COR-L47 (cell line): ENCODE measurements at regions not wholly inside any gene's neighbourhood (a gene's known extent, or its start where the extent isn't known, plus 50 kb on each side); places are given as distances from the start of the nearest gene placed in this dataset.

ENCODE experiments used
- DNase-seq: peaks from one replicate; lab custom pipeline; 2025; lab: John Stamatoyannopoulos, UW

DNA sequence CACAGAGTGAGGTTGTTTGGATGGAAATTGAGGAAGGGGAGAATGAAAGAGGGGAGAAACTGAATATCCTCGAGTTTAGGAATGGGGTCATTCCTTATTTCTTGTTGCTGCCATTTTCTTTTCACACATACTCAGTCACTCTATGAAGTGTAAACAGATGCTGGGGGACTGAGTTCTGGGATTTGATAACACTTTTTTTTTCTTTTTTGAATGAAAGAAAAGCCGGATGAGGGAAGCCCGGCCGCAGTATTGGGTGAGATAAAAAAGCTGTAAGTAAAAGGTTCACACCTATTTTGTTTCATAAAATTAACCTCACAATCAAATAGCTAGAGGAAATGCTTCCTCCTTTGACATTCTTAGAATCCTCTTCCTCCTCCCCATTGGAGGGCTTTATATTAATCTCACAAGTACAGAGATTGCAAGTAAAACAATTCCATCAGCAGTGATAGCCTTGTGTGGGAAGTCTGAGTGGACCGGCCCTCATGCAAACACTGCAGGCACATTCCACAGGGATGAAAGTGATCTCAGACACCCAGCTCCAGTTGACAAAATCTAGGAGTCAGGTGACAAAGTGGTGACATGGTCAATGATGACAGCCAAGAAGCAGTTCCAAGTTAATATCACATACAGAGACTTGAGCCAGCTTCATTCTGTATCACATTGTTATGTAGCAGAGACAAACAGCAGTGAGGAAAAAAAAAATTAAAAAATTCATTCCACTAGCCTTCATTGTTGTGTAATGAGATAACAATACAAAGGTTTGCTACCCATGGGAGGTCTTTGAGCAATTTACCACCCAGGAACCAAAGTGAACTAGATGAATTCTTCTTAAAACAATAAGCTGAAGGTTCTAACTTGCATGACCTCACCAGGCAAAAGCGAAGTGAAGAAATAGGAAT, 391.1 kb upstream of the HSF2 start:
- DNase-seq, result no peak

DNA sequence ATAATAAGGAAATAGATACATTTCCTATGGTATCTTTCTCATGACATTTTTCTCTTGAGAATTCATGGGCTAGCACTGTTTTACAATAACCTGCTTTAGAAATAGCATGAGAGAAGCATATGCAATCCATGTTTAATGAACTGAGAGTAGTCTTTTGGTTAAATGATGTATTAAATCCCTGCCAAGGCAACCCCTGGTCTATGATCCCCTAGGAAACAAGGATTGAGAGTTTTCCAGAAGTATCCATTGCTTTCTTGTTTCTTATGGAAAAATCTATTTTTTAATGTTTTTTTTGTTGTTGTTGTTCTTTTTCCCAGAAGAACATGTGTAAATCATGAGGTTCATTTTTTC, 390.5 kb upstream of the HSF2 start:
- no peak for DNase-seq

- DNase-seq, result no peak
Observed at GRCh38 chr6:122012578-122012977, 386.9 kb upstream of the HSF2 start.

DNA sequence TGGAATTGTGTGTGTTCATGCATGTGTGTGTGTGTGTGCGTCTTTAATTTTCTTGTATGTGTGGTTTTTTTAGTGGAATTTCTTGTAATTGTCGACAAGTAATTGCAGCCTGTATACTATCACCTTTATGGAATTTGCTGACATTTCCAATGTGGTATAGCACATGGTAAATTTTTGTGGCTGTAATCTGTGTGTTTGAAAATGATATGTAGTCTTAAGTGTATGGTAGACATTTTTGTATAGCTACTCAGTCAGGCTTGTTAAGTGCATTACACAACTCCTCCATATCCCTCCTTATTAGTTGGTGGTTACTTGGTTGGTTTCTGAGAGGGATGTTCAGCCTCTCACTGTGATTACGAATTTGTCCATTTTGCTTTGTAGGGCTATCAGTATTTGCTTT, 384.5 kb upstream of the HSF2 start:
- no peak for DNase-seq

DNA sequence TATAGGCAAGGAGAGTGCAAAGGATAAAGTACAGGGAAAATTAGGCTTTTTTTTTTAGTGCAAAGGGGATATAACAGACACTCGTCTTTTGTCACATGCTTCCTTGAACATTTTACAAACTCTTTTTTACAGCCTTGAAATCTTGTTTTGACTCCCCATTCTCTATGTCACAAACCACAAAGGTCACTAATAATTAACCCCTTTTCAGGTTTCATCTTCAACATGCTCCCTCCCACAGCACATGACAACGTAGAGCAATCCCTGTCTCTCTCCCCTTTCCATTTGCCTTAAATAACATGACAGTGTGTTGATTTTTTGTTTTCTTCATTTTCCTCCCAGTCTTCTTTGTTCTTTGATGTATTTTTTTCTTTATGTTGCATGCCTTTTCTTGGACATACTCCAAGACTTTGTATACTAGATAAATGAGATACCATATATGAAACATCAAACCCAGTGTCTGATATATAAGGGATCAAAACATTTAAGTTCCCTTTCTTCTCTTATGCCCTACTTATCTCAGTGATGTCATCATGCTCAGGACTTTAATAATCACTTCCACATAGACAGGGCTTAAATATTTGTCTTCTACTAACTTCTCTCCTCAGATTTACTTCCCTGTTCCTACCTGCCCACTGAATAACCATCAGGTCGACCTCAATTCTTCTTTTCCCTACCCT, 378.7 kb upstream of the HSF2 start:
- no peak for DNase-seq

DNA sequence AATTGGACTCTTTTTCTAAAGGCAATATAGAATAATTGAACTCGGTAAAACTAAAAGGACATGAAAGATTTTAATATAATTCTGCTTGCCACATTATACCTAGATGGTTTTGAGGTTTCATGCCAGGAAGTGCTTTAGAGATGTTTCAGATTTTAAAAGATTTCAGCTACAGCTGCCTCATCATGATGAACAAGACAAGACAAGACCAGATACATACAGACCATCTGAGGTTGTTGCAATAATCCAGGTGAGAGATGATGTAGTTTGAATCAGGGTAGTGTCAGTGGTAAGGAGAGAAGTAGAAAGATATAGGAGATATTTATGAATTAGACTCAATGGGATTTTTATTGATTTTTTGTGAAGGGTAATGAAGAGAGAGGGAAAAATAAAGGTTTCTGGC, 374.3 kb upstream of the HSF2 start:
- DNase-seq, result no peak

- no peak for DNase-seq
Observed at GRCh38 chr6:122026582-122027369, 372.7 kb upstream of the HSF2 start.

- no peak for DNase-seq
Observed at GRCh38 chr6:122028933-122029522, 370.4 kb upstream of the HSF2 start.

DNA sequence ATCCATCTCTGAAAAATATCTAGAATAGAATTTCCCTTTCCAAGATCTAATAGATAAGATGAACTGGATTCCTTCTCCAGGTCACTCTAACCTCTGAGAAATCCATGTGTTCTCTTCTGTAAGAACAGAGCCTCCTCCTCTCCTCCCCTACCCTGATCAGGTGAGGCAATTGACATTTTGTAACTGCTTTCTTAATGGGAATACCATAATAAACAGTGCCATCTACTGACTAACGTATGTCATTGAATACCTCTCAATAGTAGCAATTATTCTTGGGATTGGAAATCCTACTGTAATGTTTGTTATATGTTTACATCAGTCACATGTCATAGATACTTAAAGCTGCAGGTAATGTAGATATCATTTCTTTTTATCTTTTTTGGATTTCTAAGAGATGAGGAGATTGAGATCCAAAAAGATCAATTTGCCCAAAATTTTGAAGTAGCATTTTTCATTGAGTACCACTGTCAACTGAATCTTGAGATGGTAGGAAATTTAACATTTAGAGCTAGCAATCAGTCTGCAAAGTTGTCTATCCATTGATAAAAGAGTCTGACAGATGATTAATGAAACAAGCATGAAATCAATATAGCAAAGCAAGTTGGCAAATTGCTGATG, 365.8 kb upstream of the HSF2 start:
- peak; percentile 44 for DNase-seq

DNA sequence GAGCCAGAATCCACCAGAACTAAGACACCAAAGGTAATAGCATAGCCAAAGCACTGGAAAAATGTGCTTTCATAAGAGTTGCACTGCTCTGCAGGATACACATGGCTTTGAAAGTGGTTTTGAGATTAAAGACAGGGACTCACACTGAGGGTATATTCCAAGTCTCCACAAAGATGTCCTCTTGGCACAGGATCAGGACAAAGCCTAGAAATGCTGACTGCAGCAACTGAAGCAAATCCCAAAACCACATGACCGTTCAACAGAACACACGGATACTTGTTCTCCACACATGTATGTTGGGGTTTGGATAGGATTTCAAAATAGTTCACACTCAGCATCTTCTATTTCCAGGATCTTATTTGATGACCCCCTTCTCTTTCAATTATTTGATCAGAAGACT, 364.3 kb upstream of the HSF2 start:
- DNase-seq, result no peak

DNA sequence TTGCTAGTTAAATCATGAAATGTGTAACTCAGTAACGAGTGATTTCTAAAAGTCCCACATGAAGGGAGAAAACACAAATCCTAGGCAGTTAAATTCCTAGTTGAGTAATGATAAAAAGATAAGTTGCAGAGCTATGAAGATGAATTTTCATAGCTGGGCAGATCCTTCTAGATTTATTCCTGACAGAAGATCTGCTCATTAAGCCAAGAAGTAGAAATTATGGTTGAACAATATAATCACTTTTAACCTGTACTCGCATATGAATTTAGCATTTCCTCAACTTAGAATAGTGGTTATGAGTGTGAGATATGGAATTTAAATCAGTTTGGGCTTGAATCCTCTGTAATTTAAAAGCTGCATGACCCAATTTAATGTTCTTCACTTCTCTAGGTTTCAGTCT, 359.2 kb upstream of the HSF2 start:
- DNase-seq, result no peak

- no peak for DNase-seq
Observed at GRCh38 chr6:122042380-122042779, 357.1 kb upstream of the HSF2 start.

- DNase-seq, result no peak
Observed at GRCh38 chr6:122042960-122043735, 356.3 kb upstream of the HSF2 start.

- DNase-seq, result no peak
Observed at GRCh38 chr6:122048570-122048969, 350.9 kb upstream of the HSF2 start.

DNA sequence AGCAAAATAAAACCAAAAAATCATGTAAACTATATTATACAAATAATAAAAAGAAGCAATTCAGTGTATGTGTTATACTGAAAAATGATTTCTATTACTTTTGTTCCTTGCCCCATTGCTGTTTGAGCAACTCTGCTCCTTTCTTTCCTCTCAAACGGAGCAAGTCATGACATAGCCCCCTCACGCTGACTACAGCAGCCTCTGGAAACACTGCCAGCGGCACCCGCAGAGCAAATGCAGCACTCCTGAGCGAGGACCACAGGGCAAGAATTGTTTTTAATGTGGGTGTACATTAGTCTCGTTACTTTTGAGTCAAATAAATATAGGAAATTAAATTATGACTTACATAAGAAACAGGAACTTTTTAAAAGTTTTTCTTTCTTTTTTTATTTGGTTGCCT, 350.1 kb upstream of the HSF2 start:
- DNase-seq, result no peak

GRCh38 chr6:122050242-122050755, 349.2 kb upstream of the HSF2 start:
- DNase-seq, result no peak

GRCh38 chr6:122052346-122052900, 347.0 kb upstream of the HSF2 start:
- no peak for DNase-seq

GRCh38 chr6:122059918-122060317, 339.5 kb upstream of the HSF2 start:
- no peak for DNase-seq

- DNase-seq, result no peak
Observed at GRCh38 chr6:122061855-122062254, 337.6 kb upstream of the HSF2 start.

DNA sequence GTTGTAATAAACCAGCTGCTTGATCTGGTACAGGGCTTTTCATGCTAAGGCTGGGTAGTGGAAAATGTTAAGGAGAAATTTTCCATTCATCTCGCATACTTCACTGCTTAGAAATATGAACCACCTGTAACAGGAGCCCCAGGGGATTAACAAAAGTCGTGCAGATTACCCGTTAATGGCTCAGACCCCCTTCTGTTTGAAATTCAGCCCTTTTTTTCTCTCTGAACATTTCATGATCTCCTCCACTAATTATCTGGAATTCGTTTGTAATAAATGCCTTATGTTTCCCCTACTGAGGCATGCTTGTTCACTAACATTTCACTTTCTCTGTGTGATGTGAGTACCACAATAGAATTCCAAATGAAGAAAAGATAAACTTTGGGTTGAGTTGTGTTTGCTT, 336.4 kb upstream of the HSF2 start:
- no peak for DNase-seq

- no peak for DNase-seq
Observed at GRCh38 chr6:122063761-122064160, 335.7 kb upstream of the HSF2 start.
